Fibroblast of pulmonary artery (primary cell): ENCODE measurements at regions not wholly inside any gene's neighbourhood (a gene's known extent, or its start where the extent isn't known, plus 50 kb on each side); places are given as distances from the start of the nearest gene placed in this dataset.

Source experiments
- DNase-seq: peaks from one replicate; pipeline ENCODE4 v3.0.0-alpha.2; 2010; ENCODE audit warnings: low read depth
- H3K4me3 ChIP-seq: replicated peaks from 2 replicates; pipeline ENCODE4 v1.5.1; 2011; ENCODE audit warnings: low read depth, mild to moderate bottlenecking, control low read depth, low read length, moderate library complexity
- TF ChIP-seq, protein P1 (sequence below): IDR thresholded peaks from 2 replicates; pipeline ENCODE4 v1.5.1; 2011; ENCODE audit warnings: mild to moderate bottlenecking, control low read depth, low read length, inconsistent platforms; ENCODE audit errors: missing control alignments

DNA sequence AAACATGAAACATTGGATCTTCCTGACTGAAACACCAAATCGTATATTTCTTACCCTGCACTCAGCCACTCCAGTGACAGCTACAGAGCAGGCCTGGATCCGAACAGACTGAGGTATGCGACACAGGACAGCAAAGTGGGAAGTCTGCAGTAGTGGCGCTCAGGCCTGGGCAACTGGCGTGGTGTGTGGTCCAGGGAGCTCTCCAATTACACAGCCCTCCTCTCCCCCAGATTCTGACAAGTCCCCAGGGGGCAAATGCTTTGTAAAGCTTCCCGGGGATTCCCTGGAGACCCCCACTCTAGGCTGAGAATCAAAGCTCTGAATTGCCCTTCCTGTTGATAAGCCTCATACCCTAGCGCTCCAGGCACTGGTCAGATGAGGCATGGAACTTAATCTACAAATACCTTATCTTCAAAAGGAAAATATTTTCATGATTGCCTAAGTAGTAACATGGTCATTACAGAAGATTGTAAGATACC lies 104.8 kb upstream of the ERCC6L2 start:
- H3K4me3 ChIP-seq: no peak overlapping the region
- DNase-seq: no peak
- TF ChIP-seq, protein P1, sequence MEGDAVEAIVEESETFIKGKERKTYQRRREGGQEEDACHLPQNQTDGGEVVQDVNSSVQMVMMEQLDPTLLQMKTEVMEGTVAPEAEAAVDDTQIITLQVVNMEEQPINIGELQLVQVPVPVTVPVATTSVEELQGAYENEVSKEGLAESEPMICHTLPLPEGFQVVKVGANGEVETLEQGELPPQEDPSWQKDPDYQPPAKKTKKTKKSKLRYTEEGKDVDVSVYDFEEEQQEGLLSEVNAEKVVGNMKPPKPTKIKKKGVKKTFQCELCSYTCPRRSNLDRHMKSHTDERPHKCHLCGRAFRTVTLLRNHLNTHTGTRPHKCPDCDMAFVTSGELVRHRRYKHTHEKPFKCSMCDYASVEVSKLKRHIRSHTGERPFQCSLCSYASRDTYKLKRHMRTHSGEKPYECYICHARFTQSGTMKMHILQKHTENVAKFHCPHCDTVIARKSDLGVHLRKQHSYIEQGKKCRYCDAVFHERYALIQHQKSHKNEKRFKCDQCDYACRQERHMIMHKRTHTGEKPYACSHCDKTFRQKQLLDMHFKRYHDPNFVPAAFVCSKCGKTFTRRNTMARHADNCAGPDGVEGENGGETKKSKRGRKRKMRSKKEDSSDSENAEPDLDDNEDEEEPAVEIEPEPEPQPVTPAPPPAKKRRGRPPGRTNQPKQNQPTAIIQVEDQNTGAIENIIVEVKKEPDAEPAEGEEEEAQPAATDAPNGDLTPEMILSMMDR: no peak

DNA sequence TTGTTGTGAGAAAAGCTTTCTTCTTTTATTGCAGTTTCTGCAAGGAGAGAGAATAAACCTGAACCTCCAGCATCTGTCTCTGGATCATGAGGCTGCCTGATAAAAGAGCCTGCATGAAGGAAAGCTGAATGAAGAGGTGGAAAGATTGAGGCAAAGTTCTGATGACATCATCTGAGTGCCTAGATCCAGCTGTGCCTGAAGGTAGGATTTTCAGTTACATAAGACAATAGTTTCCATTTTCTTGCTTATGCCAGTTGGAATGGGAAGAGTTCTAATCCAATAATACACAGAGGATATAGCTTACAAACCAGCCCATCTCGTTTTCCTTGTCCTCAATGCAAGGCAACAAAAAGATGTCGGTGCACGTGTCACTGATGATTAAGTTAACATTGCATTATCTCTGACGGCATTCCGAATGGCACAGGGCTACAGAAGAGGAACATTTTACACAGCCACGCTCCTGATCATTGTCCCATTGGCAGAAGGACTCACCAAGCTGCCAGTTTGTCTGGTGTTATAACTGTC lies 105.5 kb upstream of the ERCC6L2 start:
- DNase-seq: no peak
- H3K4me3 ChIP-seq: no peak overlapping the region
- TF ChIP-seq, protein P1: no peak

DNA sequence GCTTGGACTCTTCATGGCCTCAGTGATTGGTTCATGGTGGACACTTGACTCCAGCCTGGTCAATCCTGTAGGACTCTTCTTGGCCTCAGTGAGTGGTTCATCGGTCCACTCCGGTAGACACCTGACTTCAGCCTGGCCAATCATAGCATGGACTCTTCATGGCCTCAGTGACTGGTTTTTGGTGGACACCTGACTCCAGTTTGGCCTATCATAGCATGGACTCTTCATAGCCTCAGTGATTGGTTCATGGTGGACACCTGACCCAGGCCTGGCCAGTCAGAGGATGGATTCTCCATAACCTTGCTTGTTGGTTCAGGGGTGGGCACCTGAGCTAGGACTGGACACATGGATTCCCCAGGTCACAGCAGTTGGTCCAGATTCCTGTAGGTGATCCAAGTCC lies 106.0 kb upstream of the ERCC6L2 start:
- no peak overlapping the region for H3K4me3 ChIP-seq
- DNase-seq: no peak
- TF ChIP-seq, protein P1: no peak

DNA sequence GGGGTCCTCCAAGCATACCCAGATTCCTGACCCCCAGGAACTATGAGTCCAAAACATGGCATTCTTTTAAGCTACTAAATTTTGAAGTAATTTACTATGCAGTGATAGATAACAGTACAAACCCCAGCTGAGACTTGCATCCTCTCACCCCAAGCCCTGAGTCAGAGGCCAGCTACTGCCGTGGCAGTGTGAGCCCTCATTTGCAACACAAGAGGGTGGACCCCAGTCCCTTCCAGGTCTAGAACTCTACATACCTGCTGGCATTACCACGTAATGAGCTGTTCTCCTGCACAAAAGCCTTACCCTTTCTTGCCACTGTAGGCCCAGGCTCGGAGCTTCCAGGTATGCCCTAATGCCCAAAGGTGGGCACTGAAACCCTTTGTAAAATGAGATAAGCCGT lies 108.6 kb upstream of the ERCC6L2 start:
- TF ChIP-seq, protein P1: no peak
- H3K4me3 ChIP-seq: no peak overlapping the region
- no peak for DNase-seq

DNA sequence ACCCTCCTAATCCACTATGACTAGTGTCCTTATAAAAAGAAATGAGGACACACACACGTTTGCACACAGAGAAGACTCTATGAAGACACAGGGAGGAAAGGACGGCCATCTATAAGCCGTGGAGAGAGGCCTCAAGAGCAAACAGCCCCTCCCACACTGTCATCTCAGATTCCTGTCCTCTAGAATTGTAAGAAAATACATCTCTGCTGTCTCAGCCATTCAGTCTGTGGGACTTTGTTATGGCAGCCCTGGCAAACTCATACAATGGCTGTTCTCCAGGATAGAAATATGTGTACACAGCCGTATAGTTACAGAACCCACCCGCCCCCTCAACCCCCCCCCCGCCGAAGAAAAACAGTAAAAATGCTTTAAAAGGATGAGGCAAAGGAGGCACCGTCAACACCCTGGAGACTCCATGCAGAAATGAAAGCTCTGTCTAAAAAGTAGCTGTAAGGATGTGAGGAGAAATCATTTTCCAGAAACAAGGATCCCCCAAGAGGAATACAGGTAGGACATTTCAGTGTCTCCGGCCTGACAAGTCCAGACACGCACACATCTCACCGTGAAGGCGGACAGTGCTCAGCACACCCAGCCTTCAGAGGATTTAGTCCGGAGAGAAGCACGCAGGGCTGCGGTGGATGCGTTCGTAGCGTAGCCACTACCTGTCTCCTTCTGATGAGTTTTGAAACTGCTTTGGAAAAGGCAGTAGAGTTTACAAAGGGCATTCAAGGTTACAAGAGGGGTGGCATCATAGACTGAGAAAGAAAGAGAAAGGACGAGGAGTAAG lies 110.8 kb upstream of the ERCC6L2 start:
- DNase-seq: no peak
- TF ChIP-seq, protein P1: no peak
- no peak overlapping the region for H3K4me3 ChIP-seq

DNA sequence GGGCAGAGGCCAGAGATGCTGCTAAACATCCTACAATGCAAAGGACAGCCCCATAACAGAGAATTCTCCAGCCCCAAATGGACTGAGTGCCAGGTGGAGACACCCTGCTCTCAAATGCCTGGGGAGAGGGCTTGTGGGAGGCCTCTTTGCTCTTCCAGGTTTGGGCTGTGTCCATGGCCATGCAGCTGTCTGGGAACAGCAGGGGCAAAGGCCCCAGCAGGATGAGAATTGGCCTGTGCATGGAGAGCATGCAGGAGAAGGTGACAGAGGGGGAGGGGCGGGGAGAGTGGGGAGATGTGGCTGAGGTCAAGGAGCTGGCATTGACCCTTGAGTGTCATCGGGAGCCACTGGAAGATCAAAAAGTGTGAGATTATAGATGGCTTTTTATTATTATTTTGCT lies 111.5 kb upstream of the ERCC6L2 start:
- DNase-seq: no peak

More for the DNA sequence above, 111.5 kb upstream of the ERCC6L2 start:
- H3K4me3 ChIP-seq: no peak overlapping the region
- TF ChIP-seq, protein P1: no peak
